GM13976 (cell line): ENCODE measurements at regions not wholly inside any gene's neighbourhood (a gene's known extent, or its start where the extent isn't known, plus 50 kb on each side); places are given as distances from the start of the nearest gene placed in this dataset.
"Not testable (repeated sequence)": the region's sequence is repeated elsewhere in the genome, so short reads cannot be mapped to it uniquely, and the experiment has no call there.

ENCODE experiments used
- DNase-seq: peaks from one replicate; pipeline ENCODE4 v3.0.0; 2012; ENCODE audit warnings: low spot score
- CTCF ChIP-seq: IDR thresholded peaks from 2 replicates; pipeline ENCODE4 v1.5.1; 2012; ENCODE audit warnings: borderline replicate concordance, mild to moderate bottlenecking; ENCODE audit not compliant: insufficient read depth; ENCODE audit errors: extremely low read depth, missing control alignments, control extremely low read depth
- in situ Hi-C: fragments of 300-500 bp; cut with MboI; formaldehyde crosslinking; loops from one replicate; pipeline ENCODE4 v1.12.0; 2022; ENCODE audit warnings: low sequenced_read_pairs, mixed read lengths, inconsistent platforms; ENCODE audit not compliant: unreplicated experiment

GRCh38 chr5:91938441-91938840, 555.3 kb upstream of the ARRDC3 start:
- DNase-seq: no peak
- in situ Hi-C loops: no loop called here
- TF ChIP-seq CTCF: no peak

DNA sequence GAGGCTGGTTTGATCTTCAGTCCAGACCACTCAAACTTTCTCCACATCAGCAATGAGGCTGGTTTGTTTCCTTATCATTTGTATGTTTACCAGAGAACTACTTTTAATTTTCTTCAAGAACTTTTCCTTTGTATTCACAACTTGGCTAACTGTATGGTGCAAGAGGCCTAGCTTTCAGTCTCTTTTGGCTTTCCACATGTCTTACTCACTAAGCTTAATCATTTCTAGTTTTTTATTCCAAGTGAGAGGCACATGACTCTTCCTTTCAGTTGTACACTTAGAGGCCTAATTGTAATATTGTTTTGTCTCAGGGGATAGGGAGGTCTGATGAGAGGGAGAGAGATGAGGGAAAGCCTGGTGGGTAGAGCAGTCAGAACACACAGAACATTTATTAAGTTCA, 554.0 kb upstream of the ARRDC3 start:
- no peak for TF ChIP-seq CTCF
- in situ Hi-C loops: no loop called here
- DNase-seq: no peak

DNA sequence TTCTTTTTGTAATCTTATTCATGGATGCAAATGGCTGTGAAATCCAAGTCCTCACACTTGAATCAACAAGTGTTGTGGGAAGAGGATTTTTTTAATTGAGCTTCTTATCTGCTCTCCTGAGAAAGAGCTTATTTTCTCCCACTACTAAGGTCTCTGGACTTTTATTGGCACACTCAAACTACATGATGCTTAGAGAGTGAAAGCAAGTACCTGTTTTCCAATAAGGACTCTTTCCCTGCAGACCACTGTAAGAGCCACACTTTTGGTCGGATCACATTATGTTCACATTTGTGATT, 546.4 kb upstream of the ARRDC3 start:
- TF ChIP-seq CTCF: no peak
- DNase-seq: no peak
- in situ Hi-C loops: no loop called here

DNA sequence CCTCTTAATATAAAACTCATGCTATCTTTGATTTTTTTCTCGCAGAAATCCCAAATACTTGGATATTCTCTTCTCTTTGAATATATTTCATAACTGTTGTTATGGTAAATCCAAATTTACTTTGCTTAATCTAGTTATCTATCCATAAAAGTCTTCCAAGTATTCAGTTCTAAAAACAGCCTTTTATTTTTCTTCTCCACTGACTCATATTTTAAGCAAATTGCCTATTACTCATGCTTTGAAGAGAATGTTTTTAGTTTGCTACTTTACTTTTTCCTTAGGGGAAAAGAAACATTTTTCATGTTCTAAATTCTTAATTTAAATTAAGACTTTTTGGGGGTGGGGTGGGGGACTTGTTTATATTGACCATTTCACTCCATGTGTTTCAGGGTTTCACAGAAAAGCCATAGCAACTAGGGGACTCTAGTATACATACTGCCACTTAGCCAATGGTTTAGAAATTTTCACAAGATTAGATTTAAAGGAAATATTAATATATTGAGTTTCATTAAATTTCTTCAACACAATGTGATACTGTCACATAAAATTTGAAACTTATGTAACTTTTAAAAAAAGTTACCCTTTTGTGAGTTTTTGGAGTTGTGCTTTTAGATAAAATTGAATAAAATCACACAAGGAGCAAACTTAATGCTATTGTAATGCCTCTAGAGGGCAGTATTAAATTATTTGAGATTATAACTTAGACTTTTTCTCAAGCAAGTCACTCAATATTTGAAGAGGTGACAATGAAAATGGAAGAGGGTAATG, 545.8 kb upstream of the ARRDC3 start:
- DNase-seq: peak; percentile 16
- in situ Hi-C loops: no loop called here
- no peak for TF ChIP-seq CTCF

- in situ Hi-C loops: no loop called here
- TF ChIP-seq CTCF: no peak
- no peak for DNase-seq
Observed at GRCh38 chr5:91927439-91927838, 544.3 kb upstream of the ARRDC3 start.

- no peak for TF ChIP-seq CTCF
- in situ Hi-C loops: no loop called here
- no peak for DNase-seq
Observed at GRCh38 chr5:91925249-91925648, 542.1 kb upstream of the ARRDC3 start.

DNA sequence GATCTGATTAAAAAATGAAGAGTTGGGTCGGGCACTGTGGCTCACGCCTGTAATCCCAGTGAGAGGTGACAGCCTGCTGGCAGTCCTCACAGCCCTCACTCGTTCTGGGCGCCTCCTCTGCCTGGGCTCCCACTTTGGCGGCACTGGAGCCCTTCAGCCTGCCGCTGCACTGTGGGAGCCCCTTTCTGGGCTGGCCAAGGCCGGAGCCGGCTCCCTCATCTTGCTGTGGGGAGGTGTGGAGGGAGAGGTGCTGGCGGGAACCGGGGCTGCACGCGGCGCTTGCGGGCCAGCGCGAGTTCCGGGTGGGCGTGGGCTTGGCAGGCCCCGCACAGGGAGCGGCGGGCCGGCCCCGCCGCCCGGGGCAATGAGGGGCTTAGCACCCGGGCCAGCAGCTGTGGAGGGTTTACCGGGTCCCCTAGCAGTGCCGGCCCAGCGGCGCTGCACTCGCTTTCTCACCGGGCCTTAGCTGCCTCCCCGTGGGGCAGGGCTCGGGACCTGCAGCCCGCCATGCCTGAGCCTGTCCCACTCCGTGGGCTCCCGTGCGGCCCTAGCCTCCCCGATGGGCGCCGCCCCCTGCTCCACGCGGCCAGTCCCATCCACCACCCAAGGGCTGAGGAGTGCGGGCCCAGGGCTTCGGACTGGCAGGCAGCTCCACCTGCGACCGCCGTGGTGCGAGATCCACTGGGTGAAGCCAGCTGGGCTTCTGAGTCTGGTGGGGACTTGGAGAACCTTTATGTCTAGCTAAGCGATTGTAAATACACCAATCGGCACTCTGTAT, 534.1 kb upstream of the ARRDC3 start:
- DNase-seq, in situ Hi-C loops: not testable (repeated sequence)
